Cardiac muscle cell (in vitro differentiated cells and primary cell): ENCODE measurements at regions not wholly inside any gene's neighbourhood (a gene's known extent, or its start where the extent isn't known, plus 50 kb on each side); places are given as distances from the start of the nearest gene placed in this dataset.

Source experiments
- DNase-seq, 2 donors: peaks; one replicate each; pipeline versions ENCODE4 v3.0.0 to v3.0.0-alpha.2; 2010 to 2017; ENCODE audit warnings: low read depth in 1 of 2, low spot score in 1 of 2
- H3K27ac ChIP-seq: fragments of 200-600 bp; sonication (generic); 2 replicates; pipeline ENCODE4 v1.5.1; 2016
- H3K27me3 ChIP-seq: fragments of 200-600 bp; sonication (generic); 2 replicates; pipeline ENCODE4 v1.6.0; 2016; ENCODE audit warnings: control low read depth
- H3K36me3 ChIP-seq: fragments of 200-600 bp; sonication (generic); 2 replicates; pipeline ENCODE4 v1.5.1; 2016; ENCODE audit warnings: control low read depth
- H3K4me1 ChIP-seq: fragments of 200-600 bp; sonication (generic); 2 replicates; pipeline ENCODE4 v1.8.1; 2017; ENCODE audit warnings: low read depth, mild to moderate bottlenecking, mixed run types
- H3K4me3 ChIP-seq: fragments of 200-600 bp; sonication (generic); 2 replicates; pipeline ENCODE4 v1.5.1; 2016; ENCODE audit warnings: mild to moderate bottlenecking
- H3K9me3 ChIP-seq: fragments of 200-600 bp; sonication (generic); 2 replicates; pipeline ENCODE4 v1.5.1; 2017; ENCODE audit warnings: low read depth, mild to moderate bottlenecking, control low read depth
- TF ChIP-seq, protein P1 (sequence below): IDR thresholded peaks from 2 replicates; pipeline ENCODE4 v1.5.1; 2012; ENCODE audit warnings: low read depth, mild to moderate bottlenecking, low read length

DNA sequence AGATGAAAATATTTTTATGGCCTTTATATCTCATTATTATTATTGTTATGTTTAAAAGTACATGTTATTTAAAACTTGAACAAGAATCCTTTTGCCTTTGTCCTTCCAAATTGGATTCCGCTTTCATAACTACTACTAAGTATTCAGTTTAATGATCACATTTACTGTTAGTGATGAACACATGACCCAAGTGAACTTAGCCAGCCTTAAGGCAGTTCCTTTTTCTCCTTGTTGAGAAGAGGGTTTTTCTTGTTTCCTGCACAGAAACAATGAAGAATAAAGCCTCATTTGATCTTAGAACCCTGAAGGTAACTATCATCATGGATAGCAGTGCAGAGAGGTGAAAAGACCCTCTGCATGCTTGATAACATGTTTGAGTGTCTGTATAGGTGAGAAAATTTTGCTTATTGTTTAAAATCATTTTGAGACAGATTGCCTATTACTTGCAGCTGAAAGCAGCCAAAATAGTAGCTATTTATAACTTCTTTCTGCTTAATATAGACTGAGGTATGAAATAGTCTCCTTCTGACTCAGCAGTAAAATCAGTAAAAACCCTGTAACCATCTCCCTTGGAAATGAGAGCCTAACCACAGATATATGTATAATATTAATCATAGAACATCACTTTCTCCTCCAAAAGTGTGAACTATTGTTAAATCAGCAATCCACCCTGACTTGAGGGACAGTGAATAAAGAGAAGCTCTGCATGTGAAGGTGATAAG, 266.2 kb downstream of the SPATA31D1 start:
- no peaks in the 10 kb centered on the region for H3K9me3 ChIP-seq
- peak in 1 of 2 donors; percentile 14 for DNase-seq
- TF ChIP-seq, protein P1, sequence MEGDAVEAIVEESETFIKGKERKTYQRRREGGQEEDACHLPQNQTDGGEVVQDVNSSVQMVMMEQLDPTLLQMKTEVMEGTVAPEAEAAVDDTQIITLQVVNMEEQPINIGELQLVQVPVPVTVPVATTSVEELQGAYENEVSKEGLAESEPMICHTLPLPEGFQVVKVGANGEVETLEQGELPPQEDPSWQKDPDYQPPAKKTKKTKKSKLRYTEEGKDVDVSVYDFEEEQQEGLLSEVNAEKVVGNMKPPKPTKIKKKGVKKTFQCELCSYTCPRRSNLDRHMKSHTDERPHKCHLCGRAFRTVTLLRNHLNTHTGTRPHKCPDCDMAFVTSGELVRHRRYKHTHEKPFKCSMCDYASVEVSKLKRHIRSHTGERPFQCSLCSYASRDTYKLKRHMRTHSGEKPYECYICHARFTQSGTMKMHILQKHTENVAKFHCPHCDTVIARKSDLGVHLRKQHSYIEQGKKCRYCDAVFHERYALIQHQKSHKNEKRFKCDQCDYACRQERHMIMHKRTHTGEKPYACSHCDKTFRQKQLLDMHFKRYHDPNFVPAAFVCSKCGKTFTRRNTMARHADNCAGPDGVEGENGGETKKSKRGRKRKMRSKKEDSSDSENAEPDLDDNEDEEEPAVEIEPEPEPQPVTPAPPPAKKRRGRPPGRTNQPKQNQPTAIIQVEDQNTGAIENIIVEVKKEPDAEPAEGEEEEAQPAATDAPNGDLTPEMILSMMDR, result no peak
- no peaks in the 10 kb centered on the region for H3K36me3 ChIP-seq
- H3K27me3 ChIP-seq, result no peaks in the 10 kb centered on the region
- no peak overlapping the region for H3K4me3 ChIP-seq
- no peak overlapping the region for H3K27ac ChIP-seq
- H3K4me1 ChIP-seq, result no peaks in the 10 kb centered on the region

DNA sequence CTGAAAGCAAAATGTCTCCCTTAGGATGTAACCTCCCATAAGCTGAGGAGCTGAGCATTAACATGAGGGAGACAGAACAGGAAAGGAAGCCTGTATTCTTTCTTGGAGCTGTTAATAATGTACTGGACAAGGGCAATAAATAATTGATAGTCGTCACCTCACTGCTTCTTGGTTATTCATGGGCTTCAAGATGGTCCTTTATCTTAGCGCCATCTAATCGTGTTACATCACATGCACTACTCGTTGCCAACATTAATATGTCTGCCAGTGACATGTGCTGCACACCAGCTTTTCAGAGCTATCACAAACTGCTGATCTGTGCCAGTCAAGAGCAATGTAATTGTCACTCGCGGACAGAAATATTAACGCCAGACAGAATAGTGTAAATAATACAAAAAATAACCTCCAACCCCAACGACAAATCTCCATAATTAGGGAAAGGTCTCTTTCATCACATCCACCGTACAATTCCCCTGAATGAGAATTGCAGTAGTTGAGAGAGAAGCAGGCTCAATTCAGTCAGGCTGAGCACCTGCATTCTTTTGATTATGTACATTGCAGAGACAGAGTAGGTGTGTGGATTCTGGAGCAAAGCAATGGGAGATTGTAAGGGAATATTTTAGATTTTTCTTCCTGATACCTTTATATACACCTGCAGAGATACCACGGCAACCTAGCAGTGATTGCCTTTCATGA, 267.1 kb downstream of the SPATA31D1 start:
- H3K27ac ChIP-seq, result no peak overlapping the region
- no peaks in the 10 kb centered on the region for H3K27me3 ChIP-seq
- no peaks in the 10 kb centered on the region for H3K4me1 ChIP-seq
- TF ChIP-seq, protein P1, result no peak
- no peak for DNase-seq
- no peaks in the 10 kb centered on the region for H3K36me3 ChIP-seq
- H3K4me3 ChIP-seq, result no peak overlapping the region
- H3K9me3 ChIP-seq, result no peaks in the 10 kb centered on the region

GRCh38 chr9:82260691-82261090, 272.1 kb downstream of the SPATA31D1 start:
- H3K27ac ChIP-seq, result no peak overlapping the region
- no peak for DNase-seq
- H3K27me3 ChIP-seq, result no peaks in the 10 kb centered on the region
- H3K36me3 ChIP-seq, result no peaks in the 10 kb centered on the region
- H3K4me3 ChIP-seq, result no peak overlapping the region
- H3K9me3 ChIP-seq, result no peaks in the 10 kb centered on the region
- H3K4me1 ChIP-seq, result no peaks in the 10 kb centered on the region
- TF ChIP-seq, protein P1, result no peak

DNA sequence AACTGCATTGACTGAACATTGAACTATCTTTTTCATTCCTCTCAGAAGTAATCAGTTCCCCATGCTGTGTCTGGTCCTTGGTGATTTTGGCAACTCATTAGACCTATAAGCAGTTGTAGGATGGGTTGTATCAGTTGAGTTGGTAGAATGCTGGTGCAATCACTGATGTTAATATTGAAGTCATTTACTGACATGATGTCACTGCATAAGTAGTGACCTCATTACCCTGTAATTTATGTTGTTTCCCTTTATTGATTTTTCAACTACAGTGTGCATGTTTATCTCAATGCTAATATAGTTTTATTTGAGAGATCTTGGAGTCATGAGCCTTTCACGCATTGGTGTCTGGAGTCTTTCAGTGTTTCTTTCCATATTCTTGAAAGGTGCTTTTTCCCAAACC, 275.0 kb downstream of the SPATA31D1 start:
- DNase-seq, result no peak
- no peaks in the 10 kb centered on the region for H3K27me3 ChIP-seq
- no peaks in the 10 kb centered on the region for H3K4me1 ChIP-seq
- H3K36me3 ChIP-seq, result no peaks in the 10 kb centered on the region
- TF ChIP-seq, protein P1, result no peak
- H3K27ac ChIP-seq, result no peak overlapping the region
- H3K9me3 ChIP-seq, result no peaks in the 10 kb centered on the region
- H3K4me3 ChIP-seq, result no peak overlapping the region

DNA sequence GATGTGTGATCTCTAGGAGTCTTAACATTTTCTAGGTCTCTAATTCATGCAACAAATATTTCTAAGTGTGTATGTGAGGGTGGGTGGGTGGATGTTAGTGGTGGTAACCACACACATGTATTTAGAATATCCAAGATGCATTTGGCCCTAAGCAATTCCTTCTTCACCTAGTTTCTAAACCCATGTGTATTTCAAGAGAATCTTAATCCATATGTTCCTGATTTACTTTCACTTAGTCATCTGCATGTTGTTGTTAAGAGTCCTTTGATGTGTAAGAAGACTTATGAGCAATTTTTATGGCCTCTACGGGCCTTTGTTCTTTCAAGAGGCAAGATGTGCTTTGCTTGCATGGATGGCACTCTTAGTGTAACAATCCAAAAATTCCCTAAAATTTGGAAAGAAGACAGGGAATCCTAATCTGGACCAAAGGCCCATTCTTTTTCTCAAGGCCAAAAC, 282.6 kb downstream of the SPATA31D1 start:
- Histone ChIP-seq H3K27ac (no peak overlapping the region), H3K27me3 (no peaks in the 10 kb centered on the region), H3K4me1 (no peaks in the 10 kb centered on the region), H3K4me3 (no peak overlapping the region), H3K36me3 (no peaks in the 10 kb centered on the region), H3K9me3 (no peaks in the 10 kb centered on the region)
- peak in 1 of 2 donors; percentile 18 for DNase-seq
- TF ChIP-seq, protein P1, result no peak
